ENCODE measurements at regions not wholly inside any gene's neighbourhood (a gene's known extent, or its start where the extent isn't known, plus 50 kb on each side); places are given as distances from the start of the nearest gene placed in this dataset.

DNA sequence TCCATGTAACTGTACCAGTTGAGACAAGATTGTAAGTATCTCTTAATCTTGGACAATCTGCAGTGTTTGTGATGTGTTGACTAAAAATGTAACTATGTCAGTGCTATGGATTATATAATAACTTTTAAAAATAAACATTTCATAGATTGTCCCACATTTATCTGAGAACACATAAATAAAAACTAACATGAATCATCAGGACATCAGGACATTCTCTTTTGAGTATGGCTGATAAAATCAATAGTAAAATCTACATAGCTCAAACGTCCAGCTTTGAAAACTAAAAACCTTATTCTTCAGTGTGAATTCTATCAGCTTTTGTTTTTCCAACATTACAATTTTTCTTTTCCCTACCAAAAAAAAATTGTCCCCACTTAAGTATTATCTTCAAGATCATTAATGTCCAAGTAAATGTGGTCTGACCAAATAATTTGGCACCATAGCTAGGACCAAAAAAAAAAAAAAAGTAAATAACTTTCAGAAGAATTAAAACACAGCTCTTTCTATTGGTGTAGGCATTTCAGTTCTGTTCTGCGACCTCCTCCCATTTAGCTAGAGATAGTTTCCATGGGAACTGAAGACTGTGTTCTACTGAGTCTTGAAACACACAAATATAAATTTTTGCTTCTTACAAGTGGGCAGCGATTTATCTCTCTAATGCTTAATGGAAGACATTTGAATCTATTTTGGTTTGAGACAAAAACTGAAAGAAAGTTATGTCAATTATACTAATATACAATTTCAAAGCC lies 123.0 kb upstream of the SGCE start:
- no peak overlapping the region for H3K4me3 ChIP-seq (ENCODE audit: low read length)
- no peak overlapping the region for H3K9ac ChIP-seq (ENCODE audit: low read length)
- TF ChIP-seq, protein P1, sequence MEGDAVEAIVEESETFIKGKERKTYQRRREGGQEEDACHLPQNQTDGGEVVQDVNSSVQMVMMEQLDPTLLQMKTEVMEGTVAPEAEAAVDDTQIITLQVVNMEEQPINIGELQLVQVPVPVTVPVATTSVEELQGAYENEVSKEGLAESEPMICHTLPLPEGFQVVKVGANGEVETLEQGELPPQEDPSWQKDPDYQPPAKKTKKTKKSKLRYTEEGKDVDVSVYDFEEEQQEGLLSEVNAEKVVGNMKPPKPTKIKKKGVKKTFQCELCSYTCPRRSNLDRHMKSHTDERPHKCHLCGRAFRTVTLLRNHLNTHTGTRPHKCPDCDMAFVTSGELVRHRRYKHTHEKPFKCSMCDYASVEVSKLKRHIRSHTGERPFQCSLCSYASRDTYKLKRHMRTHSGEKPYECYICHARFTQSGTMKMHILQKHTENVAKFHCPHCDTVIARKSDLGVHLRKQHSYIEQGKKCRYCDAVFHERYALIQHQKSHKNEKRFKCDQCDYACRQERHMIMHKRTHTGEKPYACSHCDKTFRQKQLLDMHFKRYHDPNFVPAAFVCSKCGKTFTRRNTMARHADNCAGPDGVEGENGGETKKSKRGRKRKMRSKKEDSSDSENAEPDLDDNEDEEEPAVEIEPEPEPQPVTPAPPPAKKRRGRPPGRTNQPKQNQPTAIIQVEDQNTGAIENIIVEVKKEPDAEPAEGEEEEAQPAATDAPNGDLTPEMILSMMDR (IDR thresholded peaks at IDR 0.05; ENCODE audit: low read length) = no peak
- TF ChIP-seq EZH2 (optimal IDR thresholded peaks at IDR 0.05; ENCODE audit: low read depth, low read length) = no peak
- TF ChIP-seq EZH2phosphoT487 (IDR thresholded peaks at IDR 0.05; ENCODE audit: low read length) = no peak
- no peaks in the 10 kb centered on the region for H3K9me3 ChIP-seq (replicated peaks; ENCODE audit: insufficient read depth, low read length)
- no peaks in the 10 kb centered on the region for H4K20me1 ChIP-seq (ENCODE audit: insufficient read depth, low read length)
- H3K4me2 ChIP-seq (ENCODE audit: low read depth, low read length) = no peak overlapping the region
- H3K4me1 ChIP-seq (ENCODE audit: low read length) = no peaks in the 10 kb centered on the region
- H3F3A ChIP-seq (ENCODE audit: insufficient read depth, low read length) = no peaks in the 10 kb centered on the region
- H3K79me2 ChIP-seq (ENCODE audit: low read length) = no peaks in the 10 kb centered on the region
- DNase-seq = no peak
- no peaks in the 10 kb centered on the region for H3K36me3 ChIP-seq (replicated peaks; ENCODE audit: insufficient read depth, low read length)
- H2AFZ ChIP-seq (ENCODE audit: low read length) = no peak overlapping the region
- no peaks in the 10 kb centered on the region for H3K27me3 ChIP-seq (replicated peaks; ENCODE audit: insufficient read depth, low read length)
- H3K9me2 ChIP-seq (replicated peaks; ENCODE audit: insufficient read depth, low read length) = no peaks in the 10 kb centered on the region
- no peak overlapping the region for H3K27ac ChIP-seq (ENCODE audit: low read length)

DNA sequence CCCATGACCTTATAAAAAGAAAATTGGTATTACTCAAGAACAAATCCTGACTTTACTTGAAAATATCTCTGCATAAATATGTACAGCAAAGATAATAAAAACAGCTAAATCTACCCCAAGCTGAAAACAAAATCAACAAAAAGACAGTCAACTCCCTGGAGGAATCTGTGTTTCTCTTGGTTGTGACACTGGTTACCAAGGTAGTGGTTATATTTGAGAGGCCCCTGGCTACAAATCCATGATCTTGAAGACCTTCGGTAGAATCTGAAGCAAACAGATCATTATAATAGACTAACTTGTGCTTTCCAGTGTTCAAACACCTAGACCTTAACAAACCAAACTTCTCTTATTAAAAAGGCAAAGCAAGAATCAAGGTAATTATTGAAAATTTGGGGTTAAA lies 123.9 kb upstream of the SGCE start:
- H3K27me3 ChIP-seq (replicated peaks; ENCODE audit: insufficient read depth, low read length) = no peaks in the 10 kb centered on the region
- H3K9ac ChIP-seq (ENCODE audit: low read length) = no peak overlapping the region
- no peak overlapping the region for H2AFZ ChIP-seq (ENCODE audit: low read length)
- no peak overlapping the region for H3K4me3 ChIP-seq (ENCODE audit: low read length)
- H3K36me3 ChIP-seq (replicated peaks; ENCODE audit: insufficient read depth, low read length) = no peaks in the 10 kb centered on the region
- no peaks in the 10 kb centered on the region for H3K9me2 ChIP-seq (replicated peaks; ENCODE audit: insufficient read depth, low read length)
- H3K4me1 ChIP-seq (ENCODE audit: low read length) = no peaks in the 10 kb centered on the region
- H3F3A ChIP-seq (ENCODE audit: insufficient read depth, low read length) = no peaks in the 10 kb centered on the region
- no peaks in the 10 kb centered on the region for H3K79me2 ChIP-seq (ENCODE audit: low read length)
- no peaks in the 10 kb centered on the region for H4K20me1 ChIP-seq (ENCODE audit: insufficient read depth, low read length)
- H3K9me3 ChIP-seq (replicated peaks; ENCODE audit: insufficient read depth, low read length) = no peaks in the 10 kb centered on the region
- no peak overlapping the region for H3K4me2 ChIP-seq (ENCODE audit: low read depth, low read length)
- no peak overlapping the region for H3K27ac ChIP-seq (ENCODE audit: low read length)
- TF ChIP-seq, protein P1 (IDR thresholded peaks at IDR 0.05; ENCODE audit: low read length) = no peak
- TF ChIP-seq EZH2phosphoT487 (IDR thresholded peaks at IDR 0.05; ENCODE audit: low read length) = no peak
- no peak for TF ChIP-seq EZH2 (optimal IDR thresholded peaks at IDR 0.05; ENCODE audit: low read depth, low read length)
- no peak for DNase-seq

DNA sequence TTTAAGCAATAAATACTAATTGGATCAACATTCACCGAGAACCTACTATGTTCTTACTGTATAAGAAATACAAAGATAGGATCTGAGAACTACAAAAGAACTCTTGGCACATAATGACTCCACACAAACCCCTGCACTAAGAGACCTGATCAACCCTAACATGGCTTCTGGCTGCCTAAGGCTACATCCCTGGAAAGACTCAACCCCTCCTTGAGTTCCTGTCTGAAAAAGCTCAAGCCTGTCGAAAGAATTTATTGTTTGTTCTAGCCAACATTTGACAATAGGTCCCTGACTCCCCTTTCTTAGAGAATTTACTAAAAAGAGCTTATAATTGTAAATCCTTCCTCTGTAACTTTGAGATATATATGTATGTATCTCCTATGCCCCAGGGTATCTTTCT lies 125.3 kb upstream of the SGCE start:
- no peaks in the 10 kb centered on the region for H3K36me3 ChIP-seq (replicated peaks; ENCODE audit: insufficient read depth, low read length)
- no peaks in the 10 kb centered on the region for H3K27me3 ChIP-seq (replicated peaks; ENCODE audit: insufficient read depth, low read length)
- no peaks in the 10 kb centered on the region for H3K9me3 ChIP-seq (replicated peaks; ENCODE audit: insufficient read depth, low read length)
- no peak for DNase-seq
- no peak overlapping the region for H3K4me3 ChIP-seq (ENCODE audit: low read length)
- no peak overlapping the region for H3K9ac ChIP-seq (ENCODE audit: low read length)
- no peak overlapping the region for H3K27ac ChIP-seq (ENCODE audit: low read length)
- H3K9me2 ChIP-seq (replicated peaks; ENCODE audit: insufficient read depth, low read length) = no peaks in the 10 kb centered on the region
- no peak overlapping the region for H2AFZ ChIP-seq (ENCODE audit: low read length)
- H3K4me1 ChIP-seq (ENCODE audit: low read length) = no peaks in the 10 kb centered on the region
- H4K20me1 ChIP-seq (ENCODE audit: insufficient read depth, low read length) = no peaks in the 10 kb centered on the region
- TF ChIP-seq EZH2phosphoT487 (IDR thresholded peaks at IDR 0.05; ENCODE audit: low read length) = no peak
- TF ChIP-seq, protein P1 (IDR thresholded peaks at IDR 0.05; ENCODE audit: low read length) = no peak
- no peak overlapping the region for H3K4me2 ChIP-seq (ENCODE audit: low read depth, low read length)
- H3F3A ChIP-seq (ENCODE audit: insufficient read depth, low read length) = no peaks in the 10 kb centered on the region
- H3K79me2 ChIP-seq (ENCODE audit: low read length) = no peaks in the 10 kb centered on the region

Data from MM.1S (cell line).